CD14-positive monocyte (primary cell): ENCODE measurements at regions not wholly inside any gene's neighbourhood (a gene's known extent, or its start where the extent isn't known, plus 50 kb on each side); places are given as distances from the start of the nearest gene placed in this dataset.

Experiments
- DNase-seq, 3 donors: peaks; one replicate each; pipeline ENCODE4 v3.0.0-alpha.2; 2011 to 2022
- H2AFZ ChIP-seq: 2 replicates; pipeline ENCODE4 v1.6.0; 2012; ENCODE audit warnings: mild to moderate bottlenecking, low read depth, low read length, inconsistent platforms; ENCODE audit not compliant: insufficient read depth, poor library complexity, severe bottlenecking
- H3K27ac ChIP-seq, 2 donors: 1 replicate in 1 of 2; 2 replicates in 1 of 2; pipeline ENCODE4 v1.5.1; 2012 to 2013; ENCODE audit warnings: low read length in 2 of 2, control low read depth in 1 of 2, inconsistent platforms in 1 of 2, low read depth in 1 of 2, mild to moderate bottlenecking in 1 of 2
- H3K27me3 ChIP-seq, 2 donors: one replicate each; pipeline versions ENCODE4 v1.6.0 to v1.6.1; 2011 to 2013; ENCODE audit warnings: low read length in 2 of 2; ENCODE audit not compliant: control insufficient read depth in 2 of 2, insufficient read depth in 2 of 2
- H3K36me3 ChIP-seq, 2 donors: replicated peaks in 1 of 2; 1 replicate in 1 of 2; 2 replicates in 1 of 2; pipeline versions ENCODE4 v1.5.1 to v1.6.1; 2012 to 2013; ENCODE audit warnings: low read length in 2 of 2, control low read depth in 1 of 2, inconsistent platforms in 1 of 2, mild to moderate bottlenecking in 1 of 2; ENCODE audit not compliant: insufficient read depth in 2 of 2, control insufficient read depth in 1 of 2
- H3K4me1 ChIP-seq, 2 donors: 1 replicate in 1 of 2; 2 replicates in 1 of 2; pipeline versions ENCODE4 v1.5.1 to v1.6.1; 2012 to 2013; ENCODE audit warnings: low read length in 2 of 2, control low read depth in 1 of 2, inconsistent platforms in 1 of 2, mild to moderate bottlenecking in 1 of 2, moderate library complexity in 1 of 2; ENCODE audit not compliant: insufficient read depth in 2 of 2, control insufficient read depth in 1 of 2
- H3K4me2 ChIP-seq: replicated peaks from 2 replicates; pipeline ENCODE3; 2012; ENCODE audit warnings: low read length, moderate library complexity, mild to moderate bottlenecking; ENCODE audit not compliant: poor library complexity, severe bottlenecking; ENCODE audit errors: extremely low read depth
- H3K4me3 ChIP-seq, 3 experiments: fragments of 200-600 bp in 1 of 3; sonication (generic) in 1 of 3; replicated peaks in 1 of 3; 1 replicate in 2 of 3; 2 replicates in 1 of 3; pipeline ENCODE4 v1.5.1; 2011 to 2013; ENCODE audit warnings: low read length in 3 of 3, mild to moderate bottlenecking in 3 of 3, control low read depth in 2 of 3, low read depth in 2 of 3, inconsistent platforms in 1 of 3, moderate library complexity in 1 of 3
- H3K79me2 ChIP-seq: 2 replicates; pipeline ENCODE4 v1.6.0; 2012; ENCODE audit warnings: mild to moderate bottlenecking, control low read depth, inconsistent platforms, low read length, moderate library complexity; ENCODE audit not compliant: insufficient read depth
- H3K9ac ChIP-seq: 2 replicates; pipeline ENCODE4 v1.6.0; 2017; ENCODE audit warnings: low read length, mild to moderate bottlenecking; ENCODE audit not compliant: insufficient read depth, poor library complexity, severe bottlenecking
- H3K9me3 ChIP-seq, 2 donors: replicated peaks in 1 of 2; 1 replicate in 1 of 2; 2 replicates in 1 of 2; pipeline versions ENCODE4 v1.5.1 to v1.6.1; 2012 to 2013; ENCODE audit warnings: low read length in 2 of 2, control low read depth in 1 of 2; ENCODE audit not compliant: control insufficient read depth in 1 of 2, insufficient read depth in 1 of 2
- H4K20me1 ChIP-seq: 2 replicates; pipeline ENCODE4 v1.6.0; 2012; ENCODE audit warnings: mild to moderate bottlenecking, low read length, control low read depth, moderate library complexity; ENCODE audit not compliant: insufficient read depth
- H3K27ac Mint-ChIP-seq, 7 donors: one replicate each; pipeline ENCODE4 v1.8.0; 2020; ENCODE audit warnings: mild to moderate bottlenecking in 7 of 7, mixed read lengths in 7 of 7, moderate library complexity in 6 of 7, inconsistent platforms in 2 of 7
- H3K27me3 Mint-ChIP-seq, 3 donors: one replicate each; pipeline ENCODE4 v1.8.0; 2021 to 2022; ENCODE audit warnings: low read depth in 3 of 3, mild to moderate bottlenecking in 3 of 3, mixed read lengths in 3 of 3, moderate library complexity in 3 of 3, inconsistent platforms in 1 of 3
- H3K36me3 Mint-ChIP-seq, 2 donors: one replicate each; pipeline ENCODE4 v1.8.0; 2020; ENCODE audit warnings: mixed read lengths in 2 of 2, inconsistent platforms in 1 of 2, mild to moderate bottlenecking in 1 of 2
- H3K4me1 Mint-ChIP-seq: one replicate; pipeline ENCODE4 v1.8.0; 2020; ENCODE audit warnings: mild to moderate bottlenecking, mixed read lengths
- H3K4me3 Mint-ChIP-seq, 2 donors: one replicate each; pipeline ENCODE4 v1.8.0; 2020; ENCODE audit warnings: mild to moderate bottlenecking in 2 of 2, mixed read lengths in 2 of 2, moderate library complexity in 1 of 2
- H3K9me3 Mint-ChIP-seq, 7 donors: one replicate each; pipeline ENCODE4 v1.8.0; 2020 to 2022; ENCODE audit warnings: mixed read lengths in 7 of 7, mild to moderate bottlenecking in 6 of 7, moderate library complexity in 6 of 7, inconsistent platforms in 2 of 7
- WGBS: methylation state at CpG from one replicate; pipeline ENCODE4 v1.1.5; 2013; ENCODE audit warnings: missing lambda C conversion rate; ENCODE audit not compliant: insufficient coverage; 5-methylcytosine and 5-hydroxymethylcytosine counted together
- intact Hi-C, 2 donors: fragments of 100-400 bp; cut with micrococcal nuclease; formaldehyde crosslinking; loops; one replicate each; pipeline versions ENCODE4 v1.15.0 to v1.15.1; 2023
- TF ChIP-seq, protein P1 (sequence below): fragments of 200-600 bp; IDR thresholded peaks from one replicate; pipeline ENCODE4 v1.8.0; 2022; ENCODE audit warnings: antibody characterized with exemption, mild to moderate bottlenecking

DNA sequence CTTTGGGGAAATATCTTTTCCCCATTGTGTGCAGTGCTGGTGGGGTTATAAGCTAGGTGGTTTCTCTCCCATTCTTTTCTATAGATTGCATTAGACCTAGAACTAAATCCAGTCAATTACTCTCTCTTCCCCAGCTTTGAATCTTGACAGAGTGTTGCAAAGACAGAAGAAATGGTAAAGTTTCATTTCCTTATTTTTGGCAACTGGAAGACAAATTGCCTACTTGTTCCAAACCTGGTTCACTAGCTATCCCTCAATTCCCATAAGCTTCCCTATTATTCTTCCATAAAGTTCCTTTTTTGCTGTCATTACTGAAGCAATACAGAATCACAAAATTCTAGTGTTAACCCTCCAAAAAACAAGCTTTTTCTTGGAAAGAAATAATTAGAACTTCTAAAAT, 94.0 kb upstream of the ITGA4 start:
- H3K9me3 ChIP-seq, result no peaks in the 10 kb centered on the region
- H3K79me2 ChIP-seq, result no peaks in the 10 kb centered on the region
- Mint-ChIP-seq H3K4me3 (no peak overlapping the region), H3K27me3 (peaks cover 0 to 2% (median 0%) of the 10 kb centered on the region in 3 donors), H3K36me3 (no peaks in the 10 kb centered on the region), H3K4me1 (peaks cover 21% of the 10 kb centered on the region), H3K27ac (peak overlapping the region in 1 of 7 donors; percentile 18), H3K9me3 (no peaks in the 10 kb centered on the region)
- TF ChIP-seq, protein P1, sequence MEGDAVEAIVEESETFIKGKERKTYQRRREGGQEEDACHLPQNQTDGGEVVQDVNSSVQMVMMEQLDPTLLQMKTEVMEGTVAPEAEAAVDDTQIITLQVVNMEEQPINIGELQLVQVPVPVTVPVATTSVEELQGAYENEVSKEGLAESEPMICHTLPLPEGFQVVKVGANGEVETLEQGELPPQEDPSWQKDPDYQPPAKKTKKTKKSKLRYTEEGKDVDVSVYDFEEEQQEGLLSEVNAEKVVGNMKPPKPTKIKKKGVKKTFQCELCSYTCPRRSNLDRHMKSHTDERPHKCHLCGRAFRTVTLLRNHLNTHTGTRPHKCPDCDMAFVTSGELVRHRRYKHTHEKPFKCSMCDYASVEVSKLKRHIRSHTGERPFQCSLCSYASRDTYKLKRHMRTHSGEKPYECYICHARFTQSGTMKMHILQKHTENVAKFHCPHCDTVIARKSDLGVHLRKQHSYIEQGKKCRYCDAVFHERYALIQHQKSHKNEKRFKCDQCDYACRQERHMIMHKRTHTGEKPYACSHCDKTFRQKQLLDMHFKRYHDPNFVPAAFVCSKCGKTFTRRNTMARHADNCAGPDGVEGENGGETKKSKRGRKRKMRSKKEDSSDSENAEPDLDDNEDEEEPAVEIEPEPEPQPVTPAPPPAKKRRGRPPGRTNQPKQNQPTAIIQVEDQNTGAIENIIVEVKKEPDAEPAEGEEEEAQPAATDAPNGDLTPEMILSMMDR, result no peak
- H2AFZ ChIP-seq, result no peak overlapping the region
- H3K36me3 ChIP-seq, result no peaks in the 10 kb centered on the region
- H3K4me1 ChIP-seq, result peaks cover 19 to 24% of the 10 kb centered on the region in 2 donors
- no peaks in the 10 kb centered on the region for H4K20me1 ChIP-seq
- no peak overlapping the region for H3K4me2 ChIP-seq
- intact Hi-C loops, result no loop called here
- DNase-seq, result peak in 2 of 3 donors; percentile 22 to 40
- no peaks in the 10 kb centered on the region for H3K27me3 ChIP-seq
- no peak overlapping the region for H3K27ac ChIP-seq
- H3K9ac ChIP-seq, result no peak overlapping the region
- H3K4me3 ChIP-seq, result no peak overlapping the region

DNA sequence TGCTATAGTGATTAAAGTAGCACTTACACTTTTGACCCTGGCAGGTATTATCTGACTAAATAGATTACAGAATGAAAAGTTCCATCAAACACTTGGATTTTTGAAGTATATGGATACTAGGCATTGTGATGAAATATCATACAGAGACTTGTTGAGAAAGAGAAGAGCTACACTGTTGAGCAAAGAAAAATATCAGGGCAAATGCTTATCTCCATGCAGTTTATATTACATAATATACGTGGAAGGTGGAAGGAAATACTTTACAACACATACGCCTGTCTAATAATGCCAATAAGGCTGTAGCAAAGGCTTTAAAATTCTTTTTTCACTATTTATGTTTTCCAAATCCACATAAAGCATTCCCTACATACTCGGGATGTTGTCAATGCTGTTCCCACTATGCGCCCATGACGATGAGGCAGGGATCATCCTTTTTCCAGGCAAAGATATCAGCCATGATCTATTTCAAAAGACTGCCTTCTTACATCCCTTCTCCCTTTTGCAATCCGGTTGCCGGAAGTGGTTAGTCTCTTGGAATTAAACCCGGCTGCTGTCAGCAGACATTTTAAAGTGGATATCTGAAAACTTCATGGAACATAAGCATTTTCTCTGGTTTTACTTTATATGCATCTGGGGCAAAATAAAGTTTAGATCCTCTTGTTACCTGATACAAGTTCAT, 92.6 kb upstream of the ITGA4 start:
- WGBS, result 62% methylated on average over 4 of the region's 8 CpGs
- H3K4me3 ChIP-seq, result peak overlapping the region in 1 of 3 experiments; percentile 1
- Mint-ChIP-seq H3K27me3 (peaks cover 0 to 2% (median 0%) of the 10 kb centered on the region in 3 donors), H3K27ac (peak overlapping the region in 1 of 7 donors; percentile 53), H3K36me3 (no peaks in the 10 kb centered on the region), H3K4me3 (peak overlapping the region in 1 of 2 donors; percentile 35), H3K4me1 (peaks cover 21% of the 10 kb centered on the region), H3K9me3 (no peaks in the 10 kb centered on the region)
- no peaks in the 10 kb centered on the region for H4K20me1 ChIP-seq
- peak overlapping the region; percentile 13 for H3K4me2 ChIP-seq
- no peaks in the 10 kb centered on the region for H3K79me2 ChIP-seq
- peaks cover 19 to 24% of the 10 kb centered on the region in 2 donors for H3K4me1 ChIP-seq
- peak overlapping the region; percentile 4 for H2AFZ ChIP-seq
- TF ChIP-seq, protein P1, result no peak
- no peak overlapping the region for H3K9ac ChIP-seq
- H3K27ac ChIP-seq, result no peak overlapping the region
- H3K9me3 ChIP-seq, result no peaks in the 10 kb centered on the region
- H3K36me3 ChIP-seq, result no peaks in the 10 kb centered on the region
- H3K27me3 ChIP-seq, result no peaks in the 10 kb centered on the region
- intact Hi-C loops, result no loop called here
- peak in 2 of 3 donors; percentile 14 to 18 for DNase-seq
